Loucy (cell line): ENCODE measurements at regions not wholly inside any gene's neighbourhood (a gene's known extent, or its start where the extent isn't known, plus 50 kb on each side); places are given as distances from the start of the nearest gene placed in this dataset.
A peak's percentile ranks its signal among the peaks of the same experiment; 100 is the strongest.
"Not testable (repeated sequence)": the region's sequence is repeated elsewhere in the genome, so short reads cannot be mapped to it uniquely, and the experiment has no call there.

ENCODE experiments used
- H2AFZ ChIP-seq: fragments of 200-600 bp; sonication (generic); 2 replicates; pipeline ENCODE4 v1.6.0; 2016; ENCODE audit warnings: antibody characterized with exemption, mild to moderate bottlenecking, low read length, moderate library complexity
- H3F3A ChIP-seq: fragments of 200-600 bp; 2 replicates; pipeline ENCODE4 v1.6.0; 2016; ENCODE audit warnings: antibody characterized with exemption, low read depth, mild to moderate bottlenecking
- H3K27me3 ChIP-seq: fragments of 200-600 bp; sonication (generic); 2 replicates; pipeline ENCODE4 v1.6.1; 2014; ENCODE audit warnings: low read length, mild to moderate bottlenecking; ENCODE audit not compliant: insufficient read depth, poor library complexity, severe bottlenecking
- H3K36me3 ChIP-seq: fragments of 200-600 bp; sonication (generic); 2 replicates; pipeline ENCODE4 v1.6.1; 2016; ENCODE audit warnings: low read length; ENCODE audit not compliant: insufficient read depth
- H3K4me1 ChIP-seq: fragments of 200-600 bp; sonication (generic); 2 replicates; pipeline ENCODE4 v1.5.1; 2014; ENCODE audit warnings: low read length, mild to moderate bottlenecking; ENCODE audit not compliant: insufficient read depth, poor library complexity, severe bottlenecking
- H3K4me2 ChIP-seq: fragments of 200-600 bp; sonication (generic); 2 replicates; pipeline ENCODE4 v1.6.0; 2014; ENCODE audit warnings: antibody characterized with exemption, low read length, low read depth, mild to moderate bottlenecking; ENCODE audit not compliant: poor library complexity, severe bottlenecking
- H3K4me3 ChIP-seq: fragments of 200-600 bp; sonication (generic); 2 replicates; pipeline ENCODE4 v1.5.1; 2014; ENCODE audit warnings: low read length, mild to moderate bottlenecking, mixed read lengths; ENCODE audit not compliant: poor library complexity, severe bottlenecking
- H3K79me2 ChIP-seq: fragments of 200-600 bp; sonication (generic); 2 replicates; pipeline ENCODE4 v1.6.1; 2014; ENCODE audit warnings: low read length; ENCODE audit not compliant: insufficient read depth
- H3K9ac ChIP-seq: fragments of 200-600 bp; sonication (generic); 2 replicates; pipeline ENCODE4 v1.6.0; 2014; ENCODE audit warnings: mild to moderate bottlenecking, low read depth, low read length, moderate library complexity; ENCODE audit not compliant: poor library complexity, severe bottlenecking
- H3K9me2 ChIP-seq: fragments of 200-600 bp; sonication (generic); replicated peaks from 2 replicates; pipeline ENCODE4 v1.6.1; 2016; ENCODE audit warnings: low read depth, low read length, mixed read lengths
- H3K9me3 ChIP-seq: fragments of 200-600 bp; sonication (generic); 2 replicates; pipeline ENCODE4 v1.6.1; 2014; ENCODE audit warnings: mild to moderate bottlenecking, antibody characterized with exemption, low read length, low read depth; ENCODE audit not compliant: insufficient read depth
- H4K20me1 ChIP-seq: fragments of 200-600 bp; sonication (generic); 2 replicates; pipeline ENCODE4 v1.6.0; 2014; ENCODE audit warnings: antibody characterized with exemption, low read length, mild to moderate bottlenecking; ENCODE audit not compliant: insufficient read depth, poor library complexity, severe bottlenecking
- TF ChIP-seq, protein P1 (sequence below): fragments of 200-600 bp; sonication (generic); conservative IDR thresholded peaks from 2 replicates; pipeline ENCODE4 v1.5.1; 2014; ENCODE audit warnings: mild to moderate bottlenecking, antibody characterized with exemption, low read length

DNA sequence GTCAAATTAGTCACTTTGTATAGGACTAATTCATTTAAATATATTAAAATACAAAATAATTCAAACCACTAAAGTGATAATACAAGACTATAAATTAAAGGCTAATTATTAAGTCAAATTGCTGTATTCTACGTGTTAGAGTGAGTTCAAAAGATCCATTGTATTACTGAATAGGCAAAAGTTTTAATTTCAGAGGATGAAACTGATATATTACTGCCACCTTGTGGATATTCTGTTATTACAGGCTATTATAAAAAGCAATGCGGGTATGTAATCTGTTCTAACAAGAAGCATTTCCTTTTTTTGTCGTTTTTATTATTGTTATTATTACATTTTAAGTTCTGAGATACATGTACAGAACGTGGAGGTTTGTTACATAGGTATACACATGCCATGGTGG lies 66.7 kb upstream of the XKR3 start:
- not testable (repeated sequence) for H2AFZ ChIP-seq, H3K4me1 ChIP-seq, H3K9me3 ChIP-seq, H4K20me1 ChIP-seq, H3F3A ChIP-seq, H3K36me3 ChIP-seq, H3K9ac ChIP-seq, H3K4me3 ChIP-seq, H3K9me2 ChIP-seq, H3K79me2 ChIP-seq, H3K27me3 ChIP-seq, H3K4me2 ChIP-seq
- TF ChIP-seq, protein P1, sequence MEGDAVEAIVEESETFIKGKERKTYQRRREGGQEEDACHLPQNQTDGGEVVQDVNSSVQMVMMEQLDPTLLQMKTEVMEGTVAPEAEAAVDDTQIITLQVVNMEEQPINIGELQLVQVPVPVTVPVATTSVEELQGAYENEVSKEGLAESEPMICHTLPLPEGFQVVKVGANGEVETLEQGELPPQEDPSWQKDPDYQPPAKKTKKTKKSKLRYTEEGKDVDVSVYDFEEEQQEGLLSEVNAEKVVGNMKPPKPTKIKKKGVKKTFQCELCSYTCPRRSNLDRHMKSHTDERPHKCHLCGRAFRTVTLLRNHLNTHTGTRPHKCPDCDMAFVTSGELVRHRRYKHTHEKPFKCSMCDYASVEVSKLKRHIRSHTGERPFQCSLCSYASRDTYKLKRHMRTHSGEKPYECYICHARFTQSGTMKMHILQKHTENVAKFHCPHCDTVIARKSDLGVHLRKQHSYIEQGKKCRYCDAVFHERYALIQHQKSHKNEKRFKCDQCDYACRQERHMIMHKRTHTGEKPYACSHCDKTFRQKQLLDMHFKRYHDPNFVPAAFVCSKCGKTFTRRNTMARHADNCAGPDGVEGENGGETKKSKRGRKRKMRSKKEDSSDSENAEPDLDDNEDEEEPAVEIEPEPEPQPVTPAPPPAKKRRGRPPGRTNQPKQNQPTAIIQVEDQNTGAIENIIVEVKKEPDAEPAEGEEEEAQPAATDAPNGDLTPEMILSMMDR: peak; percentile 36

- peak overlapping the region; percentile 49; the same call in 1 of the 2 replicates for H2AFZ ChIP-seq
- not testable (repeated sequence) for H3K4me2 ChIP-seq, H3K9me2 ChIP-seq, H3F3A ChIP-seq, H3K4me1 ChIP-seq, H3K36me3 ChIP-seq, H3K79me2 ChIP-seq, H3K4me3 ChIP-seq, H3K9me3 ChIP-seq, H4K20me1 ChIP-seq, H3K27me3 ChIP-seq, H3K9ac ChIP-seq
These were observed 51.1 kb upstream of the XKR3 start for GRCh38 chr22:16876339-16876738.
